ENCODE measurements at regions not wholly inside any gene's neighbourhood (a gene's known extent, or its start where the extent isn't known, plus 50 kb on each side); places are given as distances from the start of the nearest gene placed in this dataset.

DNA sequence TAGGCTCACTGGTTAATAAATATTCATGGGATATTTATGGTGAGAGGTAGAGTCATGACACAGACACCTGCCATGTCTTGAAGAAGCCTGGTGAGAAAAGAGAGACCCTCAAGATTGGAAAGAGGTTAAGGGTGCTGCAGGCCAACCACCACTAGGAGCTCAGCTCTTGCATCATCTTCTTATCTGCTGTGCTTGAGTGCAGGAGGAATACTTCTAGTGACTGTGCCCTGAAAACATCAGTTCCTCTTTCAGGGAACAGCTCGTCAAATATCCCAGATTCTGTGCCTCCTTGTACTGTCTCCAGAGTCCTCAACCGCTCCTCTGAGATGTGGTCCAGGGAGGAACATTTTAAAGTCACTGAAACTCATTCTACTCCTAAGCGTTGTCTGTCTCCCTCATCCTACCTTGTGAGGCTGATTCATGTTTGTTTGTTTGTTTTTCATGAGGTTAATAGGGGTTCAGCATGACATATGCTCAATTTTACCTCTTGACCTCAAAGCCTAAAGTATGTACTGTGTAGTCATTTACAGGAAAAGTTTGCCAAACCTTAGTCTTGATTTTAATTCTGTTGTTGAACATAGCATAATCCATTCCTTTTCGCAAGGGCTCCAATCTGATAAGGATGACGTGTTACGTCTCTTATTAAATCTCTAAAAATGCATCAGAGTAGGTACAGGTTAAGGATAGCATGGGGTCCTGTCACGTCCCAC lies 293.1 kb downstream of the C7orf25 start:
- Histone ChIP-seq H3K4me1 (ENCODE audit: low read length) (no peaks in the 10 kb centered on the region), H3K4me3 (ENCODE audit: low read length) (no peak overlapping the region), H3K9me3 (ENCODE audit: insufficient read depth, low read length) (no peaks in the 10 kb centered on the region), H3K27me3 (ENCODE audit: low read depth, low read length) (no peaks in the 10 kb centered on the region), H3K36me3 (replicated peaks; ENCODE audit: low read depth, low read length) (no peaks in the 10 kb centered on the region), H3K27ac (ENCODE audit: low read length) (no peak overlapping the region), H3K9ac (ENCODE audit: low read length) (no peak overlapping the region), H4K20me1 (ENCODE audit: insufficient read depth, low read length) (no peaks in the 10 kb centered on the region), H3K4me2 (ENCODE audit: low read length) (no peak overlapping the region), H2AFZ (ENCODE audit: low read depth, low read length) (no peak overlapping the region), H3K79me2 (ENCODE audit: low read length) (no peaks in the 10 kb centered on the region)
- TF ChIP-seq, protein P1, sequence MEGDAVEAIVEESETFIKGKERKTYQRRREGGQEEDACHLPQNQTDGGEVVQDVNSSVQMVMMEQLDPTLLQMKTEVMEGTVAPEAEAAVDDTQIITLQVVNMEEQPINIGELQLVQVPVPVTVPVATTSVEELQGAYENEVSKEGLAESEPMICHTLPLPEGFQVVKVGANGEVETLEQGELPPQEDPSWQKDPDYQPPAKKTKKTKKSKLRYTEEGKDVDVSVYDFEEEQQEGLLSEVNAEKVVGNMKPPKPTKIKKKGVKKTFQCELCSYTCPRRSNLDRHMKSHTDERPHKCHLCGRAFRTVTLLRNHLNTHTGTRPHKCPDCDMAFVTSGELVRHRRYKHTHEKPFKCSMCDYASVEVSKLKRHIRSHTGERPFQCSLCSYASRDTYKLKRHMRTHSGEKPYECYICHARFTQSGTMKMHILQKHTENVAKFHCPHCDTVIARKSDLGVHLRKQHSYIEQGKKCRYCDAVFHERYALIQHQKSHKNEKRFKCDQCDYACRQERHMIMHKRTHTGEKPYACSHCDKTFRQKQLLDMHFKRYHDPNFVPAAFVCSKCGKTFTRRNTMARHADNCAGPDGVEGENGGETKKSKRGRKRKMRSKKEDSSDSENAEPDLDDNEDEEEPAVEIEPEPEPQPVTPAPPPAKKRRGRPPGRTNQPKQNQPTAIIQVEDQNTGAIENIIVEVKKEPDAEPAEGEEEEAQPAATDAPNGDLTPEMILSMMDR (IDR thresholded peaks at IDR 0.05; ENCODE audit: low read depth, low read length) = no peak
- no peak for TF ChIP-seq EZH2phosphoT487 (IDR thresholded peaks at IDR 0.05; ENCODE audit: low read depth)

DNA sequence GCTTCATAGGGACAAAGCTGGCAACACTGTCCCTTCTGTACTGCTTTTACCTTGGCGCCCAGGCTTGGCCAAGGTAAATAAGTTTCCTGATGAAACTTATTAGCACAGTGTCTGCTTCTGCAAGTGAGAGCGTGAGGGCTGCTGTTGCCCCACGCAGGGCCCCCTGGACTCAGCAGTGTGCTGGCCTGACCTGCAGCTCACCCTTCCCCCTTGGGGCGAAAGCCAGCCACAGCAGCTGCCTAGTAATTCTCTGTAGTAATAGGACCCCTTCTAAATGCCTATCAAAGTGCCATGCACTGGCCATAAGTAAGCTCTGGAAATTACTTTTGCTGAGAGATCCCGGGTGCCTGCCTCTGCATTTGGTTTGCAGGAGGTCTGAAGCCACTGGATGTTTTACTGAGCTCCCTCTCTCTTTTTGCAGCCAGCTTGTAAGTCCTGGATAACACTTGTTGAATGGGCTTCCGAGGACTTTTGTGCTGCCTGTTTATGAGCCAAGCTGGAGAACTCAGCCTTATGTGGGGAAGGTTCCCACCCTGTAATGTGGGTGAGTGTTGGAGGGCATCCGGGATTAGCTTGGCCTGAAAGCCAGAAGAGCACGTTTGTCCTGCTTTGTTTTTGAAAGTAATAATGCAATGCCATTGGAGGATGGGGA lies 293.9 kb downstream of the C7orf25 start:
- Histone ChIP-seq H2AFZ (ENCODE audit: low read depth, low read length) (no peak overlapping the region), H3K4me1 (ENCODE audit: low read length) (no peaks in the 10 kb centered on the region)

DNA sequence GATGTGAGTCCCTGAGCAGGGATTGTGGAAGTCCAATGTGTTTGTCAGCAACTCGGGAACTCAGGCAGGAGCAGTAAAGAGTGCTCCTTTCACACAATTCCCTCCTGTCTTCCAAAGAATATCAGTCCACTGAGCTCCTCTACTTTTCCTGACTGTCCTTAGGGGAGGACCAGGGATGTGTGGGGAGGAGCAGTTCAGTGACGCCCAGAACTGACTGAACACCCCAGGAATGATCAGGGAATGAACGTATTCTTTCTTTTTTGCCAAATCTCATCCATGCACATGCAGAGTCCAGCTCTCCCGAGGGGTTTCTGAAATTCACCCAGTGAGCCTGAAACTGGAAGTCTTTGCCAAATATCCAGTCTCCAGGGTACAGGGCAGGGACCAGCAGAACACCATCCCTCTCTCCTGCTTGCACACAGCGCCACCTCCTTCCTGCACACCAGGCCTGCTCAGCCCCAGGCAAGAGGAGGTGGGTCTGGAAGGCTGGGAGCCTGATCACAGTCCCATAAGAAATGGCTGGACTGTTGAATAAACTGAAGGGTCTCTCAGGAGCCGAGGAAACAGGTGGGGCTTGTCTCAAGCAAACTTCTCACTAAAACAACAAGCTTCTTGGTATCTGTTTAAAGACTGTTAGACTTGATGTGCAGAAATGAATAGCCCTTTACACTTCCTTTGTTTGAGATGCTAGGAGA lies 294.7 kb downstream of the C7orf25 start:
- Histone ChIP-seq H4K20me1 (ENCODE audit: insufficient read depth, low read length) (no peaks in the 10 kb centered on the region), H2AFZ (ENCODE audit: low read depth, low read length) (no peak overlapping the region), H3K4me2 (ENCODE audit: low read length) (no peak overlapping the region), H3K9ac (ENCODE audit: low read length) (no peak overlapping the region), H3K79me2 (ENCODE audit: low read length) (no peaks in the 10 kb centered on the region), H3K4me3 (ENCODE audit: low read length) (no peak overlapping the region), H3K9me3 (ENCODE audit: insufficient read depth, low read length) (no peaks in the 10 kb centered on the region), H3K27ac (ENCODE audit: low read length) (no peak overlapping the region), H3K4me1 (ENCODE audit: low read length) (no peaks in the 10 kb centered on the region), H3K36me3 (replicated peaks; ENCODE audit: low read depth, low read length) (no peaks in the 10 kb centered on the region), H3K27me3 (ENCODE audit: low read depth, low read length) (no peaks in the 10 kb centered on the region)
- no peak for TF ChIP-seq EZH2phosphoT487 (IDR thresholded peaks at IDR 0.05; ENCODE audit: low read depth)
- TF ChIP-seq, protein P1 (IDR thresholded peaks at IDR 0.05; ENCODE audit: low read depth, low read length) = no peak

More for the DNA sequence above, 293.9 kb downstream of the C7orf25 start:
- Histone ChIP-seq H3K27ac (ENCODE audit: low read length) (no peak overlapping the region), H3K79me2 (ENCODE audit: low read length) (no peaks in the 10 kb centered on the region), H3K4me3 (ENCODE audit: low read length) (no peak overlapping the region), H3K27me3 (ENCODE audit: low read depth, low read length) (no peaks in the 10 kb centered on the region), H3K36me3 (replicated peaks; ENCODE audit: low read depth, low read length) (no peaks in the 10 kb centered on the region), H4K20me1 (ENCODE audit: insufficient read depth, low read length) (no peaks in the 10 kb centered on the region), H3K9ac (ENCODE audit: low read length) (no peak overlapping the region), H3K9me3 (ENCODE audit: insufficient read depth, low read length) (no peaks in the 10 kb centered on the region), H3K4me2 (ENCODE audit: low read length) (no peak overlapping the region)
- TF ChIP-seq, protein P1 (IDR thresholded peaks at IDR 0.05; ENCODE audit: low read depth, low read length) = no peak
- no peak for TF ChIP-seq EZH2phosphoT487 (IDR thresholded peaks at IDR 0.05; ENCODE audit: low read depth)

DNA sequence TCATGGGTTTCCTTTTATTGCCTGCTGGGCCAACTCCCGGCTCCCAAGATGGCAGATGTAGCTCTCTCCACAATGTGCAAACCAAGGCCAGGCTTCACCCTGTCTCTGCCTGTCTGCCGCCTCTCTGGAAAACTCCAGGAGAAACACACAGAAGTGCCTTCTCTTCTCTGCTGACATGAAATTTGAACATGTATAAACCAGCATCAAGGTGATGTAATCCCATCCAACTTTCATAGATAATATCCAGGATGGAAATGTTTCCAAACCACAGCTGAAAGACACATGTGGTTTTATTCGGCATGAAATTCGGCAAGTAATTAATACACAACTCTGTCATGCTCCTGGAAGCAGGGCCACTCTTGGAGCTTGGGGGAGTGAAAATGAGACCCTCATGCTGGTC lies 297.2 kb downstream of the C7orf25 start:
- no peaks in the 10 kb centered on the region for H3K79me2 ChIP-seq (ENCODE audit: low read length)
- H3K9me3 ChIP-seq (ENCODE audit: insufficient read depth, low read length) = no peaks in the 10 kb centered on the region
- H3K4me1 ChIP-seq (ENCODE audit: low read length) = no peaks in the 10 kb centered on the region
- H3K4me2 ChIP-seq (ENCODE audit: low read length) = no peak overlapping the region
- no peak overlapping the region for H2AFZ ChIP-seq (ENCODE audit: low read depth, low read length)
- H4K20me1 ChIP-seq (ENCODE audit: insufficient read depth, low read length) = no peaks in the 10 kb centered on the region
- H3K27me3 ChIP-seq (ENCODE audit: low read depth, low read length) = no peaks in the 10 kb centered on the region
- no peaks in the 10 kb centered on the region for H3K36me3 ChIP-seq (replicated peaks; ENCODE audit: low read depth, low read length)
- no peak for TF ChIP-seq EZH2phosphoT487 (IDR thresholded peaks at IDR 0.05; ENCODE audit: low read depth)
- TF ChIP-seq, protein P1 (IDR thresholded peaks at IDR 0.05; ENCODE audit: low read depth, low read length) = no peak
- no peak overlapping the region for H3K9ac ChIP-seq (ENCODE audit: low read length)
- no peak overlapping the region for H3K4me3 ChIP-seq (ENCODE audit: low read length)
- H3K27ac ChIP-seq (ENCODE audit: low read length) = no peak overlapping the region
